Retinal pigment epithelial cell (primary cell): ENCODE measurements at regions not wholly inside any gene's neighbourhood (a gene's known extent, or its start where the extent isn't known, plus 50 kb on each side); places are given as distances from the start of the nearest gene placed in this dataset.
A peak's percentile ranks its signal among the peaks of the same experiment; 100 is the strongest.

Experiments
- DNase-seq: peaks from one replicate; pipeline ENCODE4 v3.0.0-alpha.2; 2010; ENCODE audit warnings: low read depth
- H3K4me3 ChIP-seq: 2 replicates; pipeline ENCODE4 v1.5.1; 2011; ENCODE audit warnings: mild to moderate bottlenecking, low read length, control low read depth, moderate library complexity
- TF ChIP-seq, protein P1 (sequence below): conservative IDR thresholded peaks from 2 replicates; pipeline ENCODE4 v1.5.1; 2011; ENCODE audit warnings: low read depth, low read length, control low read depth, inconsistent platforms

DNA sequence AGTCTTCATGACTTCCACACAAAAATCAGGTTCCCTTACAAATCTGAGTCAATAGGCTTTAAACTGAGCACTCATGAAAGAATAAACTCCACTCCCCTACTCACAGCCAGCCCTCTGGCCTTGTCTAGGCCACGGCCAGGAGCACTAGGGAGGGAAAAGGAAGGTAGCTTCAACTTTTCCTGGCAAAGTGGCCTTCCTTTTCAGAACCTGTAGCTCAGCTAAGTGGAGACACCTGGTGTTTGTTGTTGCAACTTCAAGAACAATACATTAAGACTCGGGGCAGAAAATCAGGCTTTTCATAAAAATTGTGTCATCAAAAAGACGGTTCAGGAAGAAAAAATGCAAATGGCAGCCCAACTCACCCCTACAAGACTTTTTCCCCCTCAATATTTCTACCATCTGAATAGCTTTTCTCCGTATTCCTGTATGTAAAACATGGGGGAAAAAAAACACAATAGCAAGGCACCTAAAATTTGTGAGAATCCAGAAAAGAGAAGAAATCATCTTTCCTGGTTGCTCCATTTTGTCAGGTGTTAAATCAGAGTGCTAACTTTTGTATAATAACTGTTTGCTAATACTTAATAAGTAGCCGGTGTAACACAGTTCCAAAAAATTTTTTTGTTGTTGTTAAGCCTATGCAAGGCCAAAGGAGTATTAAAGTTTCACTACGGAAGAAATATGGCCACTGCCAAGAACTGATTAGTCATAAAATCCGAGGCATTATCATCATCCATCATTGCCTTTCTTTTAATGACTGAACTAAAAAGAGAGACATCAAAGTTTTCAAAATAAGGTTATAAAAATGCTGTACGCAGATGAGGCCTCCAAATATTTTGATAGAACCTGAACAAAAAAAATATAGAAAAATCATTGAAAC is 66.2 kb upstream of the ARID5B start:
- H3K4me3 ChIP-seq: no peak overlapping the region
- peak; percentile 75 for DNase-seq
- TF ChIP-seq, protein P1, sequence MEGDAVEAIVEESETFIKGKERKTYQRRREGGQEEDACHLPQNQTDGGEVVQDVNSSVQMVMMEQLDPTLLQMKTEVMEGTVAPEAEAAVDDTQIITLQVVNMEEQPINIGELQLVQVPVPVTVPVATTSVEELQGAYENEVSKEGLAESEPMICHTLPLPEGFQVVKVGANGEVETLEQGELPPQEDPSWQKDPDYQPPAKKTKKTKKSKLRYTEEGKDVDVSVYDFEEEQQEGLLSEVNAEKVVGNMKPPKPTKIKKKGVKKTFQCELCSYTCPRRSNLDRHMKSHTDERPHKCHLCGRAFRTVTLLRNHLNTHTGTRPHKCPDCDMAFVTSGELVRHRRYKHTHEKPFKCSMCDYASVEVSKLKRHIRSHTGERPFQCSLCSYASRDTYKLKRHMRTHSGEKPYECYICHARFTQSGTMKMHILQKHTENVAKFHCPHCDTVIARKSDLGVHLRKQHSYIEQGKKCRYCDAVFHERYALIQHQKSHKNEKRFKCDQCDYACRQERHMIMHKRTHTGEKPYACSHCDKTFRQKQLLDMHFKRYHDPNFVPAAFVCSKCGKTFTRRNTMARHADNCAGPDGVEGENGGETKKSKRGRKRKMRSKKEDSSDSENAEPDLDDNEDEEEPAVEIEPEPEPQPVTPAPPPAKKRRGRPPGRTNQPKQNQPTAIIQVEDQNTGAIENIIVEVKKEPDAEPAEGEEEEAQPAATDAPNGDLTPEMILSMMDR: peak; percentile 66

DNA sequence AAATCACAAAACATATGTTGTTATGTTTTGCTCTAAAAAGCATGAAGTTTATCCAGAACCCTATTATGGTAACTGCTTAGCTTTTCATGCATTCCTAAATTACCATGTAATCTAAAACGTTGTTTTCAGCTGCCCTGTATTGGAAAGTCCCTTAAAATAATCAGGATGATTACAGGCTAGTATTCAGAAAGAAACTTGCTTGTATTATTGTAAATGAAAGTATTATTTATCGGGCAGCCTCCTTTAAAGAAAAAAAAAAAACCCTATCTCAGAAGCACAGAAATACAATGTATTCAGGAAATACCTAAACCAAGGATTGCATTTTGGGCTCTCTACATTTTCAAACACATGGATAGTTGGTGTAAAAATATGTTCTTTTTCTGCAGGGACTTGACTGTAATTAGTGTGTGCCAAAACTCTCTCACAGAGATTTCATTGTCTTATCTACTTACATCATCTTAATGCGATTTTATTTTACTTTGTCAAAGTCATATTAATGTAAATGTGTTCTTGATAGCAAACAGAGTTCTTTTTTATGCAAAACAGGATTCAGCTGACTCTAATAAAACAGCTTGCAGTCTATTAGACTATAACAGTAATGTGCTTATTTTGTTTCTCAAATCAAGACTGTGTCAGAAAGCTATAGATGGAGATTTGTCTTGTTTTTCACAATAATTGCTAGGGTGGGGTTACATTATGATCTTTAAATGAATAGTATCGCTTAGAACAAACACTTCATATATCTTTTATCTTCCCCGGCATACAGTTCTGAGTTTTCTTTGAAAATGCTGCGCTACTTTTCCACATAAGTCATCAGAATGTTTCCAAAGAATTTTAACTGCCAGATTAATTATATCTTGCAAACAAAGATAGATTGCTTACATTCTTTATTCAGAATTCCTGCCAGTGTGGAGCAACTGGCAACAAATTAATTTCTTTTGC is 65.3 kb upstream of the ARID5B start:
- H3K4me3 ChIP-seq: no peak overlapping the region
- TF ChIP-seq, protein P1: no peak

DNA sequence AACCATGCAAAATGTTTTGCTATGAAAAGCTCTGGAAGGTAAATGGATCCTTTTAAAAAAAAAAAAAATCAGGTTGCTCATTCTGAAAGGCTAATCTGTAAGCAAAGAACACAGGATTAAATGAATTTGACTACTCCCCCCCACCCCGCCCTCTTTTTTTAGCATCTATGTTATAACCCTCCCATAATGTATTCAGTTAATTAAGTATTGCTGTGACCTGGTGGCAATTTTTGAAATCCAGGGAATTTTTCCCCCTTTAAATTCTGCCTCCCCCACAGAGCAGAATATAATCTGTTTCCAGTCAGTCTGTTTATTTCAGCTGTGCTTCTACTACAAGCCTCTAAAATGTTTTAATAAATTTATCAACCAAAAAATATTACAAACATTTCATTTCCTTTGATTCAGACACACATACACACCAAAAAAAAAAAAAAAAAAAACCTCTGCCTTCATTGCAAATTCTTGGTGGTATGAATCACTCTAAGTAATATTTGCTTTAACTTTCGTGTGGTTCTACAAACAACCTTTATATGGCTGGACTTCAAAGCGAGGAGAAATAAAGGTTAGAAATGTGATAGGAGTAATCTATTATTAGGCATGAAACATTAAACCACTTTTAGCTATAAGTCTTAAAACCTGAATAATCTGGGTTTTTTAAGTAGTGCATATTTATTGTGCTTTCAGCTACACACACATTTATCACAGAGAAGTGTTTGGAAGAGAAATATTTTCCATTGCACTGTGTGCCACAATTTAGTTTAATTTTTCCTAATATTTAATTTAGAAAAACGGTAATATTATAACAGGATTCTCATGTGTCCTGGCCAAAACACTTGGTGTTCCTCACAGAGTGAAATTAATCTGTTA is 64.4 kb upstream of the ARID5B start:
- TF ChIP-seq, protein P1: no peak
- peak; percentile 71 for DNase-seq
- H3K4me3 ChIP-seq: no peak overlapping the region

More for the DNA sequence above, 65.3 kb upstream of the ARID5B start:
- peak; percentile 44 for DNase-seq

DNA sequence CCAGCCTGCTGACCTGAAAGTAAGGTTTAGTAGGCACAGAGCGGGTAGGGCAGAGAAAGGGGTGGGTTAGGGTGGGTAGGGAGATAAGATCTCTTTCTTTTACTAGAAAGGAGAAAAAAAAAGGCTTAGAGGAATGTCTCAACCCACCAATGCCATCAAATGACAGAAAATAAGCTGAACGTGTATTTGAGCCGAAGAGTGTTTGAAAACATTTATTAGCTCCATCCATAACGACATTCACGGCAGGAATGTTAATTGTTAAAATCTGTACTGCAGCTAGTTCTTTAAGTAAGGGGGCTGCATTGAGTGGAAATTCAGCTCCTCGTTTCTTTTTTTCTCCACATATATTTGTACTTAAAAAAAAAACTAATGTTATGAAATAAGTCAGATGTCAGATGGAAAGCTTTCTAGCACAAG is 63.7 kb upstream of the ARID5B start:
- H3K4me3 ChIP-seq: peak overlapping the region; percentile 13
- TF ChIP-seq, protein P1: no peak
- DNase-seq: peak; percentile 42

DNA sequence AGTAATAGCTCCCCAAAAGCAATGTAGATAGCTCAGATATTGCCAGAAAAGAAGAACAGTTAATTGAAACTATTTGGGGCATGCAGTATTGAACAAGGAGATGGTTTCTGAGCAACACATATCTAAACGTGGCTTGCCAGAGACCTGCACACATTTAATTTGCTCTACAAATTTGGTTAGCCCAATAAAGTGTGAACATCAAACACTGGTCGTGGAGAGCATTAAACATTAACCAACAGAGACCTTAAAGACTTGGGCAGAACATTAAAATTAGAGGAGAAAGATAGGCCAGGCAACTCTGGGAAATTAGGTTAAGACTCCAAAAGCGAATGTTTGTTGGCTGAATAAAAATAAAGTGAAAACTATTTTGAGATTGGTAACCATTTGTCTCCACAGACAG is 61.6 kb upstream of the ARID5B start:
- no peak for DNase-seq
- TF ChIP-seq, protein P1: no peak
- no peak overlapping the region for H3K4me3 ChIP-seq

DNA sequence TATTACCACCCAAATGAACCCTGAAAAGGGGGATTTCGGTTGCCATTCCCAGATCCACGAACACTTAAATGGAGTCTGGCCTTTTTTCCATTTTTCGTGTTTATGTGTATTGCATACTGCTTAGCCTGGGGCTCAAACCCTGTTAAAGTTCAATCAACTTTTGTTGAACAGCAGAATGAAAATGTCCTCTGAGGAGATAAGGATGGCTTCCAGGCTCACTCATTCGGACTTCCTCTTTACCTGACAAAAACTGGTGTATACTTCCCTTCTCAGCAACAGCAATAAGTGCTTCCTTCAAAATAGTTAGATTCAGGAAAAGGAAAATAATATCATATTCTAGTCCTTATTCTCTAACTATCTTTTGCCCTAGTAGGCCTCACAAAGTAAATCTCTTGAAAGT is 61.1 kb upstream of the ARID5B start:
- H3K4me3 ChIP-seq: no peak overlapping the region
- DNase-seq: no peak
- TF ChIP-seq, protein P1: no peak
